Kidney epithelial cell (primary cell): ENCODE measurements at regions not wholly inside any gene's neighbourhood (a gene's known extent, or its start where the extent isn't known, plus 50 kb on each side); places are given as distances from the start of the nearest gene placed in this dataset.

Experiments used
- DNase-seq: peaks from one replicate; pipeline ENCODE4 v3.0.0-alpha.2; 2010; ENCODE audit warnings: low read depth
- H3K27me3 ChIP-seq: 2 replicates; pipeline ENCODE4 v1.6.0; 2011; ENCODE audit warnings: low read length; ENCODE audit not compliant: control insufficient read depth, insufficient read depth
- H3K36me3 ChIP-seq: 2 replicates; pipeline ENCODE4 v1.5.1; 2011; ENCODE audit warnings: low read length; ENCODE audit not compliant: control insufficient read depth, insufficient read depth
- H3K4me3 ChIP-seq: 2 replicates; pipeline ENCODE4 v1.5.1; 2011; ENCODE audit warnings: low read depth, mild to moderate bottlenecking, control low read depth, low read length
- CTCF ChIP-seq: IDR thresholded peaks from 2 replicates; pipeline ENCODE4 v1.5.1; 2011; ENCODE audit warnings: mild to moderate bottlenecking, moderate library complexity, low read length, control low read depth, inconsistent platforms; ENCODE audit not compliant: insufficient read depth, poor library complexity, severe bottlenecking

DNA sequence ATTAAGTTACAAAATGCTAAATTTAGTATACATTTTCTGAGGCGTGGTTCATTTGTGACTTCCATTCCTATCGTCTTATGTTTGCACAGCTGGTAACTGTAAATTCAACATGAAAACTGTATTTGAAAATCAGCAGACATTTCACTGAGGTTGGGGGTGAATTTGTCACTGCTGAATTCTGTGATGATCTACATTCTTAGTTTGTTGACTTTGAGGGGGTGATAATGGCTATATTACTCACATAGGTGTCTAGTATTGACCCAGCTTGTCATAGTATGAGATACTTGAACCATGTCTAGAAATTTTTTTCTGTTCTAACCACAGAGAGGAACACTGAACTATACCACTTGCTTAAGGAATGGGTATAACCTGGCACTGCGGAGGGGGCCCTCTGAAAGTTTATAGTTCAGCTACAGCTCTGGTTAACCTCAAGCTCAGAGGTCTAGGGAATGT is 313.3 kb downstream of the PIK3R1 start:
- no peak for TF ChIP-seq CTCF
- Histone ChIP-seq H3K4me3 (no peak overlapping the region), H3K27me3 (no peaks in the 10 kb centered on the region), H3K36me3 (no peaks in the 10 kb centered on the region)
- no peak for DNase-seq

DNA sequence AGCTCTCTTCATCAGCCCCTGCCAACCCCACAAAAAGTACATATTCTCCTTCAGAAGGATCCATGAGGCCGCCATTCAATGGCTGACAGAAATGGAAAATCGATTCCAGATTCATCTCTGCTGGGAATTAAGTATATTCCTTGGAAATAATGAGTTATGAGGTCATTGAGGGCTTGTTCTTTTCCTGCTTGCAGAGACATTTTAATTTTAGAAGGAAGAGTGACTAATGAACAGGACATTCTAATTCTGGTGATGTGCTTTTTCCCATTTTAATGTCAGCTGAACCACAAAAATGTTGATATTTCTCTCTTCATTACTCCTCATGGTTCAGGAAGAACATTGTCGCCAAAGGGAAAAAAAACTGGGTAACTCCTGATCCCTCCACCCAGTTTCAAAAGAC is 314.0 kb downstream of the PIK3R1 start:
- DNase-seq = no peak
- Histone ChIP-seq H3K36me3 (no peaks in the 10 kb centered on the region), H3K4me3 (no peak overlapping the region), H3K27me3 (no peaks in the 10 kb centered on the region)
- no peak for TF ChIP-seq CTCF

GRCh38 chr5:68531970-68532369 is 316.4 kb downstream of the PIK3R1 start:
- no peak for DNase-seq
- no peaks in the 10 kb centered on the region for H3K27me3 ChIP-seq
- H3K36me3 ChIP-seq = no peaks in the 10 kb centered on the region
- H3K4me3 ChIP-seq = no peak overlapping the region
- no peak for TF ChIP-seq CTCF

GRCh38 chr5:68533051-68533450 is 317.5 kb downstream of the PIK3R1 start:
- no peak for TF ChIP-seq CTCF
- Histone ChIP-seq H3K27me3 (no peaks in the 10 kb centered on the region), H3K4me3 (no peak overlapping the region), H3K36me3 (no peaks in the 10 kb centered on the region)
- DNase-seq = no peak

DNA sequence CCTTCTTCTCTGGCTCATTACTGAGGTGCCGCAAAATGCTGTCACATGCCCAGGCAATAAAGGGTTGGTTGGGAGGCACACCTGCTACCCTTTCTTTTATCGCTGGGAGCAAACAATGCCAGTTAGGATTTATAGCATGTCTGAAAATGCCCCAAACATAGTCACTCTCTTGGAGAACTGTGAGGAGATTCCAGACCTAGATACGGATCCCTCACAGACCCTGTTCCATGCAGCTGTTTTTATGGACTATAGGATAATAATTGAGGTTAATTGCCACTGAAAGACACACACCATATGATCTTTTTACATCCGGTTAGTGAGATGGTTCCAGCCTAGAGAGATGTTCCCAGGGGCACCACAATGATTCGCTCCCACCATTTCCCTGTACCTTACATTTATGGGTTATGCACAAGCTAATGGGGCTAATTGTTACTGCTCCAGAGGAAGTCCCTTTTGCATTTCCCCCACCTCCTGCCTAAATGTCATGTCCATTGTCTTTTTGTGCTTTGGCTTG is 318.1 kb downstream of the PIK3R1 start:
- DNase-seq = no peak
- Histone ChIP-seq H3K4me3 (no peak overlapping the region), H3K27me3 (no peaks in the 10 kb centered on the region), H3K36me3 (no peaks in the 10 kb centered on the region)
- TF ChIP-seq CTCF = no peak

- Histone ChIP-seq H3K36me3 (no peaks in the 10 kb centered on the region), H3K27me3 (no peaks in the 10 kb centered on the region), H3K4me3 (no peak overlapping the region)
- no peak for DNase-seq
- TF ChIP-seq CTCF = no peak
Measured at GRCh38 chr5:68534131-68534940, 318.8 kb downstream of the PIK3R1 start.
